Osteoblast (primary cell): ENCODE measurements at regions not wholly inside any gene's neighbourhood (a gene's known extent, or its start where the extent isn't known, plus 50 kb on each side); places are given as distances from the start of the nearest gene placed in this dataset.

Source experiments
- DNase-seq: peaks from one replicate; pipeline ENCODE4 v3.0.0; 2011; ENCODE audit warnings: low spot score, mixed read lengths; ENCODE audit not compliant: insufficient read length; ENCODE audit errors: missing footprints
- H2AFZ ChIP-seq: 2 replicates; pipeline ENCODE4 v1.6.0; 2011; ENCODE audit warnings: mild to moderate bottlenecking, low read length
- H3K27ac ChIP-seq: 2 replicates; pipeline ENCODE4 v1.5.1; 2011; ENCODE audit warnings: mild to moderate bottlenecking, low read depth, low read length, moderate library complexity
- H3K27me3 ChIP-seq: 2 replicates; pipeline ENCODE4 v1.6.0; 2012; ENCODE audit warnings: mild to moderate bottlenecking, control low read depth, inconsistent platforms, low read length, moderate library complexity; ENCODE audit not compliant: insufficient read depth
- H3K36me3 ChIP-seq: 2 replicates; pipeline ENCODE4 v1.5.1; 2011; ENCODE audit warnings: mild to moderate bottlenecking, low read length, control low read depth, moderate library complexity; ENCODE audit not compliant: insufficient read depth
- H3K4me1 ChIP-seq: 2 replicates; pipeline ENCODE4 v1.5.1; 2011; ENCODE audit warnings: mild to moderate bottlenecking, low read length, control low read depth, moderate library complexity; ENCODE audit not compliant: insufficient read depth
- H3K4me2 ChIP-seq: 2 replicates; pipeline ENCODE4 v1.6.0; 2011; ENCODE audit warnings: mild to moderate bottlenecking, low read length; ENCODE audit not compliant: insufficient read depth
- H3K4me3 ChIP-seq: fragments of 200-600 bp; sonication (generic); 3 replicates; pipeline ENCODE4 v1.5.1; 2012; ENCODE audit warnings: mild to moderate bottlenecking, low read length, inconsistent platforms; ENCODE audit not compliant: insufficient read depth
- H3K79me2 ChIP-seq: 2 replicates; pipeline ENCODE4 v1.6.0; 2012; ENCODE audit warnings: mild to moderate bottlenecking, low read length, control low read depth, inconsistent platforms; ENCODE audit not compliant: insufficient read depth
- H3K9me3 ChIP-seq: 2 replicates; pipeline ENCODE4 v1.5.1; 2011; ENCODE audit warnings: low read depth, low read length, control low read depth
- H4K20me1 ChIP-seq: 2 replicates; pipeline ENCODE4 v1.6.0; 2012; ENCODE audit warnings: mild to moderate bottlenecking, low read length, control low read depth; ENCODE audit not compliant: insufficient read depth
- CTCF ChIP-seq: IDR thresholded peaks from 2 replicates; pipeline ENCODE4 v1.5.1; 2011; ENCODE audit warnings: mild to moderate bottlenecking, low read depth, low read length, moderate library complexity; ENCODE audit errors: extremely low read depth

- Histone ChIP-seq H3K9me3 (no peaks in the 10 kb centered on the region), H3K4me3 (no peak overlapping the region), H3K79me2 (no peaks in the 10 kb centered on the region), H3K36me3 (no peaks in the 10 kb centered on the region), H4K20me1 (no peaks in the 10 kb centered on the region), H3K4me1 (no peaks in the 10 kb centered on the region), H3K4me2 (no peak overlapping the region), H3K27me3 (no peaks in the 10 kb centered on the region), H2AFZ (no peak overlapping the region), H3K27ac (no peak overlapping the region)
- no peak for DNase-seq
- no peak for TF ChIP-seq CTCF
Measured at GRCh38 chr5:17989036-17989435, 354.8 kb downstream of the TAF11L14 start.

DNA sequence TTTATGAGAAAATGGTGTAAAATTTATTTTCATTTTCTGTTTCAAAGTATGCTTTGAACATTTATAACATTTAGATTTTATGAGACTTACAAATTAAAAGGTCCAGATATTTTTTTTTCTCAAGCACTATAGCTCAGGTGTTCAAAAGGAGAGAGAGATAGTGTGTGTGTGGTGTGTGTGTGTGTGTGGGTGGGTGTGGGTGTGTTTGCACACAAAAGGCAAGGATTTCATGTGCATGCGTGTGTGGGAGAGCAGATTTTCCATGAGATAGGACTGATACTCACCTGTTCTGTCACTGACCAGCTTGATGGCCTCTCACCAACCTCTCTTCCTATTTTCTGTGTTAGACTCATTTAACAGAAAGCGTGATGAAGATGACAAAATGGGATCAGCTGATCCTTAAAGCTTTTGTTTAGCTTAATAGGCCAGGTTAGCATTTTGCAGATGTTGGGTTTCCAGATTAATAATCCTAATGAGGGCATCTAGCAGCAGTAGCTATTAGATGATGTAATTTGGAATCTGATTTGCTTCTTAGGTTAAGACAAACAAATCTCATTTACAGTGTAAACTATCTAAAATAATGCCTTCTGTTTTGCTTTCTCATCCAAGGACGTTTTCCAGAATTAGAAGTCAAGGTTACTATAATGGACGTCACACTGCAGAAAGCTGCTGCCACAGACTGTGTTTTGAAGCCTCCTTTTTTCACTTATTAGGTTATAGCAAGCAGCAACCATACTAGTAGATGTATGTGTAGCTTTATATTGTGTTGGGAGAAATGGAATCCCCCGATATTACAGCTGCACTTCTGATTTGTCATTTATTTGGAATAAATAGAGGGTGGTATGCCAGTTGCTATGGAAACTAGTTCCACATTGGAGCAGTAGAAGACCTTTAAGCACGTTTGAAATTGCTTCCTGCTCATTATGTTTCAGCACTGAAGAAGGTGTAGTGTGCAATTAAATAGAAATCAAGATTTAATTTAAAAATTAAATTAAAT lies 355.6 kb downstream of the TAF11L14 start:
- Histone ChIP-seq H3K36me3 (no peaks in the 10 kb centered on the region), H3K27ac (no peak overlapping the region), H3K79me2 (no peaks in the 10 kb centered on the region), H3K4me3 (no peak overlapping the region), H3K4me2 (no peak overlapping the region), H3K4me1 (no peaks in the 10 kb centered on the region), H2AFZ (no peak overlapping the region), H3K9me3 (no peaks in the 10 kb centered on the region), H3K27me3 (no peaks in the 10 kb centered on the region), H4K20me1 (no peaks in the 10 kb centered on the region)
- TF ChIP-seq CTCF = no peak
- no peak for DNase-seq

- H3K4me1 ChIP-seq = no peaks in the 10 kb centered on the region
- no peak for DNase-seq
- H4K20me1 ChIP-seq = no peaks in the 10 kb centered on the region
- TF ChIP-seq CTCF = no peak
- no peaks in the 10 kb centered on the region for H3K9me3 ChIP-seq
- H2AFZ ChIP-seq = no peak overlapping the region
- H3K27me3 ChIP-seq = no peaks in the 10 kb centered on the region
- no peaks in the 10 kb centered on the region for H3K36me3 ChIP-seq
- H3K27ac ChIP-seq = no peak overlapping the region
- no peak overlapping the region for H3K4me3 ChIP-seq
- H3K79me2 ChIP-seq = no peaks in the 10 kb centered on the region
- H3K4me2 ChIP-seq = no peak overlapping the region
Measured at GRCh38 chr5:17991775-17992174, 357.5 kb downstream of the TAF11L14 start.

DNA sequence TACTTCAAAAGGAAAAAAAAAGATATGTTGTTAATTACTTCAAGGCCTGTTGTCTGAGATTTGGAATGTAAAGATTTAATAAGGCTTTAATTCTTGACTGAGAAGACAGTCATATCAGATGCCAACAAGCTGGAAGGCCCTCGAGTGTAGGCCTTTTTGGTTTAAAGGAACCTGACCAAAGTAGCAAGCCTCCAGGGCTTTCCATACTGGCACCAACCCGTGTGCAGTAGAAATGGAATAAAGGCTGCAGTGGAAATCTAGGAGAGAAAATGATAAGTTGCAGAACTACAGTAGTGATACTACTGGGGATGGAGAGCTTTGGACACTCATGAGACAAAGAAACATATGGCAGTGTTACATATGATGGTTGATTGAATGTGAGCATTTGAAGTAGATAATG lies 358.0 kb downstream of the TAF11L14 start:
- H3K4me1 ChIP-seq = no peaks in the 10 kb centered on the region
- no peaks in the 10 kb centered on the region for H3K36me3 ChIP-seq
- H3K4me2 ChIP-seq = no peak overlapping the region
- no peaks in the 10 kb centered on the region for H3K79me2 ChIP-seq
- H3K27ac ChIP-seq = no peak overlapping the region
- H3K4me3 ChIP-seq = no peak overlapping the region
- H3K27me3 ChIP-seq = no peaks in the 10 kb centered on the region
- H3K9me3 ChIP-seq = no peaks in the 10 kb centered on the region
- no peak overlapping the region for H2AFZ ChIP-seq
- TF ChIP-seq CTCF = no peak
- H4K20me1 ChIP-seq = no peaks in the 10 kb centered on the region
- no peak for DNase-seq
